GM19035 (cell line): ENCODE measurements at regions not wholly inside any gene's neighbourhood (a gene's known extent, or its start where the extent isn't known, plus 50 kb on each side); places are given as distances from the start of the nearest gene placed in this dataset.
"Not testable (repeated sequence)": the region's sequence is repeated elsewhere in the genome, so short reads cannot be mapped to it uniquely, and the experiment has no call there.

ENCODE experiments used
- ATAC-seq: cut with Tn5 transposase; IDR thresholded peaks from one replicate; pipeline ENCODE4 v1.9.1; 2021; ENCODE audit not compliant: unreplicated experiment

GRCh38 chr9:74407166-74407565, 90.0 kb upstream of the RORB start:
- no peak for ATAC-seq

- ATAC-seq, result no peak
Measured at GRCh38 chr9:74412236-74412979, 84.7 kb upstream of the RORB start.

- ATAC-seq, result no peak
Measured at GRCh38 chr9:74413876-74414275, 83.3 kb upstream of the RORB start.

GRCh38 chr9:74414325-74414724, 82.8 kb upstream of the RORB start:
- no peak for ATAC-seq

GRCh38 chr9:74415995-74416394, 81.1 kb upstream of the RORB start:
- no peak for ATAC-seq

GRCh38 chr9:74424488-74424887, 72.6 kb upstream of the RORB start:
- ATAC-seq, result not testable (repeated sequence)

GRCh38 chr9:74431467-74431866, 65.7 kb upstream of the RORB start:
- no peak for ATAC-seq

- no peak for ATAC-seq
Measured at GRCh38 chr9:74443036-74443750, 53.9 kb upstream of the RORB start.

GRCh38 chr9:74444369-74444768, 52.8 kb upstream of the RORB start:
- ATAC-seq, result no peak
